Endodermal cell (in vitro differentiated cells): ENCODE measurements at regions not wholly inside any gene's neighbourhood (a gene's known extent, or its start where the extent isn't known, plus 50 kb on each side); places are given as distances from the start of the nearest gene placed in this dataset.

ENCODE experiments used
- DNase-seq: peaks from one replicate; pipeline ENCODE4 v3.0.0-alpha.2; 2017
- H3K27ac ChIP-seq: 2 replicates; pipeline ENCODE4 v1.5.1; 2013; ENCODE audit warnings: mild to moderate bottlenecking, low read depth, low read length, moderate library complexity
- H3K27me3 ChIP-seq: 2 replicates; pipeline ENCODE4 v1.6.1; 2013; ENCODE audit warnings: mild to moderate bottlenecking, low read length, moderate library complexity; ENCODE audit not compliant: insufficient read depth, control insufficient read depth, poor library complexity, severe bottlenecking
- H3K36me3 ChIP-seq: 2 replicates; pipeline ENCODE4 v1.7.0; 2013; ENCODE audit warnings: mild to moderate bottlenecking, low read length, moderate library complexity; ENCODE audit not compliant: control insufficient read depth, insufficient read depth
- H3K4me1 ChIP-seq: one replicate; pipeline ENCODE4 v1.7.0; 2013; ENCODE audit warnings: low read length; ENCODE audit not compliant: control insufficient read depth, insufficient read depth
- H3K4me3 ChIP-seq: 2 replicates; pipeline ENCODE4 v1.5.1; 2013; ENCODE audit warnings: mild to moderate bottlenecking, low read length, moderate library complexity
- H3K9ac ChIP-seq: 2 replicates; pipeline ENCODE4 v1.6.1; 2013; ENCODE audit warnings: mild to moderate bottlenecking, low read length, moderate library complexity; ENCODE audit not compliant: poor library complexity, severe bottlenecking; ENCODE audit errors: extremely low read depth
- H3K9me3 ChIP-seq: 2 replicates; pipeline ENCODE4 v1.6.1; 2013; ENCODE audit warnings: mild to moderate bottlenecking, low read length, moderate library complexity; ENCODE audit not compliant: control insufficient read depth
- H3K27ac Mint-ChIP-seq: 2 replicates; pipeline ENCODE4 v1.8.0; 2020; ENCODE audit warnings: mixed read lengths
- H3K27me3 Mint-ChIP-seq: 2 replicates; pipeline ENCODE4 v1.8.0; 2021; ENCODE audit warnings: mild to moderate bottlenecking, mixed read lengths; ENCODE audit not compliant: insufficient read depth
- H3K36me3 Mint-ChIP-seq: 2 replicates; pipeline ENCODE4 v1.8.0; 2020; ENCODE audit warnings: low read depth, mixed read lengths
- H3K4me1 Mint-ChIP-seq: 2 replicates; pipeline ENCODE4 v1.8.0; 2020; ENCODE audit warnings: mixed read lengths
- H3K4me3 Mint-ChIP-seq: 2 replicates; pipeline ENCODE4 v1.8.0; 2020; ENCODE audit warnings: mild to moderate bottlenecking, moderate library complexity, mixed read lengths
- H3K9me3 Mint-ChIP-seq: 2 replicates; pipeline ENCODE4 v1.8.0; 2020; ENCODE audit warnings: mild to moderate bottlenecking, mixed read lengths
- CTCF ChIP-seq: fragments of 200-600 bp; sonication (generic); conservative IDR thresholded peaks from 2 replicates; pipeline ENCODE4 v1.5.0; 2021; ENCODE audit warnings: antibody characterized with exemption, mild to moderate bottlenecking
- WGBS, 2 experiments: methylation state at CpG; one replicate each; pipeline versions ENCODE4 v1.1.5 to v1.1.7; 2013; ENCODE audit warnings: missing lambda C conversion rate in 2 of 2, mixed read lengths in 1 of 2; ENCODE audit not compliant: insufficient coverage in 1 of 2, insufficient read length in 1 of 2; 5-methylcytosine and 5-hydroxymethylcytosine counted together

DNA sequence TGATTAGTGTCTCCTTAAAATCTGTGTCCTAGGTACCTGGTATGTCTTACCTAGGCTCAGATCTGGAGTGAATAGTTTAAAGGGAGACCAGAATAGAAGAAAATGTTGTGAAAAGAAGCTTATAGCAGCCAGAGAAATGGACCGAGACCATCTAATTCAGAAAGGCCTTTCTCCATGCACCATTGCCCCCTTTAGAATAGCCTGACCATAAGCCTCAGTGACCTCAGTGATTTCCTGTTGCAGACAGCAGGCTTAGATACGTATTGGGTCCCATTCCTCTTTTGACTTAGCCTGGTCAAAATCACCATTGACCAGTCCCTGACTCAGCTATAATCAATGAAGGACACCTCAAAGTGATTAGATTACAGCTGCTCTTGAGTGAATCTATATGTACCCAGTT is 690.7 kb upstream of the KLHL29 start:
- Mint-ChIP-seq H3K36me3 (no peaks in the 10 kb centered on the region), H3K4me1 (peaks cover 48% of the 10 kb centered on the region), H3K27ac (peak overlapping the region; percentile 79), H3K27me3 (no peaks in the 10 kb centered on the region), H3K4me3 (peak overlapping the region; percentile 56), H3K9me3 (no peaks in the 10 kb centered on the region)
- no peak for DNase-seq
- H3K9ac ChIP-seq, result peak overlapping the region; percentile 23
- H3K27me3 ChIP-seq, result no peaks in the 10 kb centered on the region
- H3K36me3 ChIP-seq, result peaks cover 2% of the 10 kb centered on the region
- peaks cover 3% of the 10 kb centered on the region for H3K4me1 ChIP-seq
- no peak for TF ChIP-seq CTCF
- H3K9me3 ChIP-seq, result peaks cover 8% of the 10 kb centered on the region
- H3K27ac ChIP-seq, result no peak overlapping the region
- peak overlapping the region; percentile 81 for H3K4me3 ChIP-seq
- WGBS, 2 experiments, result 71 to 78% methylated on average over 2 of the region's 2 CpGs

DNA sequence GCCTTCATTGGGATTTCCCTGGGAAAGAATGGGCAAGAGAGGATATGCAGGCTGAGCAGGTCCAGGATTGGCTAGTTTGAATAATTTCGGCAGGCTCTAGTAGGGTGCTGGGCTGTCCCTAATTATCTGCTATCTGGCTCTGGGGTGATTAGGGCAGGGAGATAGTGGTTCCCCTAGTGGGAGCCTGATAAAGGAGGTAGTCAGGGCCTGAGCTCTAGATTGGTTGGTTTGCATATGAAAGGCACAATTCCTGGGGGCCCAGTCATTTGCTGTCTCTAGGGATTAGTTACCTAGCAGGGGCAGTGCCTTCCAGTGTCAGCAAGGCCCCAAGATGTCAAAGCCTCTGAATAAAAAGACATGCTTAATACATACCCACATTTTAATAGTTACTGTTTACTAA is 690.1 kb upstream of the KLHL29 start:
- peaks cover 48% of the 10 kb centered on the region for H3K4me1 Mint-ChIP-seq
- Histone ChIP-seq H3K9ac (no peak overlapping the region), H3K27me3 (no peaks in the 10 kb centered on the region), H3K4me1 (peaks cover 3% of the 10 kb centered on the region), H3K9me3 (peaks cover 8% of the 10 kb centered on the region), H3K27ac (no peak overlapping the region), H3K4me3 (peak overlapping the region; percentile 81), H3K36me3 (no peaks in the 10 kb centered on the region)
- no peaks in the 10 kb centered on the region for H3K9me3 Mint-ChIP-seq
- no peaks in the 10 kb centered on the region for H3K36me3 Mint-ChIP-seq
- 20 to 24% methylated on average over 1 of the region's 1 CpG for WGBS, 2 experiments
- H3K4me3 Mint-ChIP-seq, result peak overlapping the region; percentile 56
- peak overlapping the region; percentile 79 for H3K27ac Mint-ChIP-seq
- peak; percentile 90 for DNase-seq
- no peaks in the 10 kb centered on the region for H3K27me3 Mint-ChIP-seq
- TF ChIP-seq CTCF, result peak; percentile 2

GRCh38 chr2:22697054-22697788 is 687.8 kb upstream of the KLHL29 start:
- Histone ChIP-seq H3K9me3 (peaks cover 8% of the 10 kb centered on the region), H3K27ac (no peak overlapping the region), H3K27me3 (no peaks in the 10 kb centered on the region), H3K9ac (no peak overlapping the region), H3K36me3 (no peaks in the 10 kb centered on the region), H3K4me3 (no peak overlapping the region), H3K4me1 (no peaks in the 10 kb centered on the region)
- no peak for TF ChIP-seq CTCF
- no peak overlapping the region for H3K4me3 Mint-ChIP-seq
- no peak overlapping the region for H3K27ac Mint-ChIP-seq
- peaks cover 40% of the 10 kb centered on the region for H3K4me1 Mint-ChIP-seq
- no peaks in the 10 kb centered on the region for H3K9me3 Mint-ChIP-seq
- WGBS, 2 experiments, result 90 to 96% methylated on average over 2 to 4 of the region's 4 CpGs
- no peaks in the 10 kb centered on the region for H3K36me3 Mint-ChIP-seq
- H3K27me3 Mint-ChIP-seq, result no peaks in the 10 kb centered on the region
- DNase-seq, result no peak
